ENCODE measurements at regions not wholly inside any gene's neighbourhood (a gene's known extent, or its start where the extent isn't known, plus 50 kb on each side); places are given as distances from the start of the nearest gene placed in this dataset.

GRCh38 chr7:34322841-34323240 is 335.2 kb upstream of the NPSR1 start:
- Histone ChIP-seq H3K79me2 (ENCODE audit: low read length) (no peaks in the 10 kb centered on the region), H3K36me3 (ENCODE audit: low read depth, low read length) (no peaks in the 10 kb centered on the region), H3K27me3 (ENCODE audit: low read length) (0 out of 2 replicates have a peak, but pooled peaks cover 6% of the 10 kb centered on the region), H3K4me2 (ENCODE audit: low read length) (no peak overlapping the region), H4K20me1 (ENCODE audit: low read length) (no peaks in the 10 kb centered on the region), H3F3A (ENCODE audit: low read length, unreplicated experiment) (no peaks in the 10 kb centered on the region), H3K9me3 (ENCODE audit: low read length) (no peaks in the 10 kb centered on the region), H3K4me1 (ENCODE audit: insufficient read depth, low read length) (peaks cover 6% of the 10 kb centered on the region), H3K9me2 (replicated peaks; ENCODE audit: low read length) (no peaks in the 10 kb centered on the region), H2AFZ (ENCODE audit: low read length) (no peak overlapping the region), H3K27ac (ENCODE audit: low read length) (no peak overlapping the region), H3K9ac (ENCODE audit: low read length) (no peak overlapping the region), H3K4me3 (ENCODE audit: low read length) (no peak overlapping the region)
- CTCF ChIA-PET: no interaction called here
- DNase-seq (no peak), ATAC-seq (no peak)
- no TSS peak for BruUV-seq (replicated peaks)
- intact Hi-C loops (cut with micrococcal nuclease): loop anchor here (5.0 kb wide), 1 partner anchor 499 kb away; no protein-coding TSS in a partner anchor
- POLR2A ChIA-PET (ENCODE audit: unreplicated experiment): no interaction called here
- TF ChIP-seq EZH2phosphoT487 (IDR thresholded peaks at IDR 0.05; ENCODE audit: borderline replicate concordance, low read length) (no peak), CTCF (conservative IDR thresholded peaks at IDR 0.05; ENCODE audit: low read depth, low read length) (no peak), EZH2 (IDR thresholded peaks at IDR 0.05; ENCODE audit: low read length, unreplicated experiment) (no peak)

GRCh38 chr7:34327681-34328080 is 330.3 kb upstream of the NPSR1 start:
- ATAC-seq: no peak
- Histone ChIP-seq H3K27me3 (ENCODE audit: low read length) (0 out of 2 replicates have a peak, but pooled peaks cover 6% of the 10 kb centered on the region), H3K4me3 (ENCODE audit: low read length) (no peak overlapping the region), H3F3A (ENCODE audit: low read length, unreplicated experiment) (no peaks in the 10 kb centered on the region), H4K20me1 (ENCODE audit: low read length) (no peaks in the 10 kb centered on the region), H3K9me2 (replicated peaks; ENCODE audit: low read length) (no peaks in the 10 kb centered on the region), H3K4me2 (ENCODE audit: low read length) (no peak overlapping the region), H3K9me3 (ENCODE audit: low read length) (no peaks in the 10 kb centered on the region), H3K9ac (ENCODE audit: low read length) (no peak overlapping the region), H2AFZ (ENCODE audit: low read length) (no peak overlapping the region), H3K36me3 (ENCODE audit: low read depth, low read length) (no peaks in the 10 kb centered on the region), H3K79me2 (ENCODE audit: low read length) (no peaks in the 10 kb centered on the region), H3K4me1 (ENCODE audit: insufficient read depth, low read length) (no peaks in the 10 kb centered on the region), H3K27ac (ENCODE audit: low read length) (no peak overlapping the region)
- BruUV-seq (replicated peaks): no TSS peak
- intact Hi-C loops (cut with micrococcal nuclease): no loop called here
- ChIA-PET CTCF (no interaction called here), POLR2A (ENCODE audit: unreplicated experiment) (no interaction called here)
- no peak for DNase-seq
- TF ChIP-seq EZH2phosphoT487 (IDR thresholded peaks at IDR 0.05; ENCODE audit: borderline replicate concordance, low read length): no peak
- no peak for TF ChIP-seq CTCF (conservative IDR thresholded peaks at IDR 0.05; ENCODE audit: low read depth, low read length)
- no peak for TF ChIP-seq EZH2 (IDR thresholded peaks at IDR 0.05; ENCODE audit: low read length, unreplicated experiment)

GRCh38 chr7:34330308-34330707 is 327.7 kb upstream of the NPSR1 start:
- TF ChIP-seq EZH2 (IDR thresholded peaks at IDR 0.05; ENCODE audit: low read length, unreplicated experiment): no peak
- TF ChIP-seq CTCF (conservative IDR thresholded peaks at IDR 0.05; ENCODE audit: low read depth, low read length): no peak
- TF ChIP-seq EZH2phosphoT487 (IDR thresholded peaks at IDR 0.05; ENCODE audit: borderline replicate concordance, low read length): no peak
- no peak overlapping the region for H3K4me3 ChIP-seq (ENCODE audit: low read length)
- intact Hi-C loops (cut with micrococcal nuclease): no loop called here
- 0 out of 2 replicates have a peak, but pooled peaks cover 4% of the 10 kb centered on the region for H3K27me3 ChIP-seq (ENCODE audit: low read length)
- H2AFZ ChIP-seq (ENCODE audit: low read length): no peak overlapping the region
- no peaks in the 10 kb centered on the region for H3K4me1 ChIP-seq (ENCODE audit: insufficient read depth, low read length)
- POLR2A ChIA-PET (ENCODE audit: unreplicated experiment): no interaction called here
- no peaks in the 10 kb centered on the region for H3K36me3 ChIP-seq (ENCODE audit: low read depth, low read length)
- no peaks in the 10 kb centered on the region for H3K9me2 ChIP-seq (replicated peaks; ENCODE audit: low read length)
- no peak overlapping the region for H3K27ac ChIP-seq (ENCODE audit: low read length)
- no peaks in the 10 kb centered on the region for H3K9me3 ChIP-seq (ENCODE audit: low read length)
- H3K4me2 ChIP-seq (ENCODE audit: low read length): no peak overlapping the region
- H3K9ac ChIP-seq (ENCODE audit: low read length): no peak overlapping the region
- CTCF ChIA-PET: no interaction called here
- no peaks in the 10 kb centered on the region for H4K20me1 ChIP-seq (ENCODE audit: low read length)
- no TSS peak for BruUV-seq (replicated peaks)
- no peaks in the 10 kb centered on the region for H3F3A ChIP-seq (ENCODE audit: low read length, unreplicated experiment)
- H3K79me2 ChIP-seq (ENCODE audit: low read length): no peaks in the 10 kb centered on the region
- no peak for DNase-seq
- no peak for ATAC-seq

All from PC-3 (cell line).